ENCODE measurements at regions not wholly inside any gene's neighbourhood (a gene's known extent, or its start where the extent isn't known, plus 50 kb on each side); places are given as distances from the start of the nearest gene placed in this dataset.

GRCh38 chr6:108779536-108780275 lies 68.5 kb upstream of the ARMC2 start:
- no peak for TF ChIP-seq CTCF (IDR thresholded peaks at IDR 0.05 in 8 of 11, conservative IDR thresholded peaks at IDR 0.05 in 3 of 11)
- no peak for TF ChIP-seq POLR2AphosphoS5 (IDR thresholded peaks at IDR 0.05)

All from spleen (tissue), 7 donors.